WTC11 (cell line): ENCODE measurements at regions not wholly inside any gene's neighbourhood (a gene's known extent, or its start where the extent isn't known, plus 50 kb on each side); places are given as distances from the start of the nearest gene placed in this dataset.

Source experiments
- ATAC-seq: fragments of 200-7000 bp; cut with Tn5 transposase; 2 replicates; pipeline ENCODE4 v1.10.0; 2021; ENCODE audit warnings: mild to moderate bottlenecking, moderate library complexity
- CTCF ChIA-PET: fragments of 300-600 bp; sonication (Branson Sonifier 250); formaldehyde crosslinking; loops from one replicate; lab custom pipeline; 2021; ENCODE audit warnings: antibody characterized with exemption; lab: Charles Lee
- POLR2A ChIA-PET: fragments of 350-600 bp; sonication (Branson Sonifier 250); formaldehyde crosslinking; loops from one replicate; lab custom pipeline; 2021; ENCODE audit warnings: antibody characterized with exemption; lab: Charles Lee
- DNase-seq: peaks from one replicate; pipeline ENCODE4 v3.0.0; 2021; ENCODE audit warnings: low spot score
- H3K27ac Mint-ChIP-seq: 2 replicates; pipeline ENCODE4 v1.8.0; 2021; ENCODE audit warnings: mixed read lengths
- H3K27me3 Mint-ChIP-seq: 2 replicates; pipeline ENCODE4 v1.8.0; 2021; ENCODE audit warnings: low read depth, mild to moderate bottlenecking, moderate library complexity, mixed read lengths
- H3K36me3 Mint-ChIP-seq: 2 replicates; pipeline ENCODE4 v1.8.0; 2021; ENCODE audit warnings: mixed read lengths
- H3K4me1 Mint-ChIP-seq: 2 replicates; pipeline ENCODE4 v1.8.0; 2022; ENCODE audit warnings: mixed read lengths
- H3K4me3 Mint-ChIP-seq: 2 replicates; pipeline ENCODE4 v1.8.0; 2021; ENCODE audit warnings: mild to moderate bottlenecking, moderate library complexity, mixed read lengths
- H3K9me3 Mint-ChIP-seq: 2 replicates; pipeline ENCODE4 v1.8.0; 2021; ENCODE audit warnings: mixed read lengths
- ATF6 ChIP-seq: sonication (generic); formaldehyde crosslinking; IDR thresholded peaks from 2 replicates; pipeline ENCODE4 v1.8.1; 2023; ENCODE audit warnings: mild to moderate bottlenecking, missing genetic modification reagents
- CREM ChIP-seq: sonication (generic); formaldehyde crosslinking; IDR thresholded peaks from 2 replicates; pipeline ENCODE4 v1.8.1; 2022; ENCODE audit warnings: mild to moderate bottlenecking, missing genetic modification reagents, moderate library complexity
- ETV6 ChIP-seq: sonication (generic); formaldehyde crosslinking; IDR thresholded peaks from 2 replicates; pipeline ENCODE4 v1.8.1; 2022; ENCODE audit warnings: mild to moderate bottlenecking, missing genetic modification reagents
- GABPB1 ChIP-seq: sonication (generic); formaldehyde crosslinking; IDR thresholded peaks from 2 replicates; pipeline ENCODE4 v1.8.1; 2023; ENCODE audit warnings: mild to moderate bottlenecking, missing genetic modification reagents
- GTF2I ChIP-seq: fragments of 250-450 bp; sonication (Bioruptor Pico); conservative IDR thresholded peaks from 2 replicates; pipeline ENCODE4 v1.4.0; 2021; ENCODE audit warnings: mild to moderate bottlenecking
- IRF2 ChIP-seq: sonication (generic); formaldehyde crosslinking; IDR thresholded peaks from 2 replicates; pipeline ENCODE4 v1.8.0; 2022; ENCODE audit warnings: low read depth, missing genetic modification reagents, borderline replicate concordance
- MXD4 ChIP-seq: fragments of 250-450 bp; sonication (Bioruptor Pico); IDR thresholded peaks from 2 replicates; pipeline ENCODE4 v1.8.0; 2021; ENCODE audit warnings: mild to moderate bottlenecking, moderate library complexity, borderline replicate concordance
- NR2C2 ChIP-seq: sonication (generic); formaldehyde crosslinking; IDR thresholded peaks from 2 replicates; pipeline ENCODE4 v1.8.0; 2022; ENCODE audit warnings: mild to moderate bottlenecking, missing genetic modification reagents
- OVOL2 ChIP-seq: fragments of 250-450 bp; sonication (Bioruptor Pico); IDR thresholded peaks from 2 replicates; pipeline ENCODE4 v1.9.0; 2021; ENCODE audit warnings: mild to moderate bottlenecking, borderline replicate concordance
- PRRX2 ChIP-seq: fragments of 250-450 bp; sonication (Bioruptor Pico); IDR thresholded peaks from 2 replicates; pipeline ENCODE4 v1.8.0; 2021; ENCODE audit warnings: mild to moderate bottlenecking
- RORB ChIP-seq: fragments of 250-450 bp; sonication (Bioruptor Pico); IDR thresholded peaks from 2 replicates; pipeline ENCODE4 v1.9.0; 2021; ENCODE audit warnings: mild to moderate bottlenecking
- TEAD1 ChIP-seq: sonication (generic); formaldehyde crosslinking; IDR thresholded peaks from 2 replicates; pipeline ENCODE4 v1.8.0; 2022; ENCODE audit warnings: mild to moderate bottlenecking, missing genetic modification reagents
- TEAD4 ChIP-seq: sonication (generic); formaldehyde crosslinking; IDR thresholded peaks from 2 replicates; pipeline ENCODE4 v1.8.0; 2022; ENCODE audit warnings: mild to moderate bottlenecking, missing genetic modification reagents
- ZBTB21 ChIP-seq: sonication (generic); formaldehyde crosslinking; IDR thresholded peaks from 2 replicates; pipeline ENCODE4 v1.8.1; 2023; ENCODE audit warnings: mild to moderate bottlenecking, missing genetic modification reagents, borderline replicate concordance
- ZBTB43 ChIP-seq: sonication (generic); formaldehyde crosslinking; IDR thresholded peaks from 2 replicates; pipeline ENCODE4 v1.8.1; 2023; ENCODE audit warnings: mild to moderate bottlenecking, missing genetic modification reagents
- ZMAT4 ChIP-seq: fragments of 250-450 bp; sonication (Bioruptor Pico); IDR thresholded peaks from 2 replicates; pipeline ENCODE4 v1.9.0; 2021; ENCODE audit warnings: mild to moderate bottlenecking
- ZNF232 ChIP-seq: sonication (generic); formaldehyde crosslinking; IDR thresholded peaks from 2 replicates; pipeline ENCODE4 v1.8.0; 2022; ENCODE audit warnings: mild to moderate bottlenecking, missing genetic modification reagents
- ZNF263 ChIP-seq: sonication (generic); formaldehyde crosslinking; IDR thresholded peaks from 2 replicates; pipeline ENCODE4 v1.8.1; 2022; ENCODE audit warnings: low read depth, mild to moderate bottlenecking, moderate library complexity, missing genetic modification reagents
- ZNF317 ChIP-seq: sonication (generic); formaldehyde crosslinking; IDR thresholded peaks from 2 replicates; pipeline ENCODE4 v1.8.1; 2023; ENCODE audit warnings: low read depth, mild to moderate bottlenecking, moderate library complexity, missing genetic modification reagents, borderline replicate concordance
- ZNF396 ChIP-seq: fragments of 250-450 bp; sonication (Bioruptor Pico); IDR thresholded peaks from 2 replicates; pipeline ENCODE4 v1.8.0; 2021; ENCODE audit warnings: mild to moderate bottlenecking, moderate library complexity, borderline replicate concordance
- ZNF512 ChIP-seq: sonication (generic); formaldehyde crosslinking; IDR thresholded peaks from 2 replicates; pipeline ENCODE4 v1.8.1; 2022; ENCODE audit warnings: missing genetic modification reagents, borderline replicate concordance

GRCh38 chr20:22773344-22773743, 189.0 kb upstream of the FOXA2 start:
- H3K4me3 Mint-ChIP-seq: no peak overlapping the region
- ATAC-seq: no peak
- no peak for TF ChIP-seq ZNF317
- no peak for TF ChIP-seq ZNF263 (CRISPR knock-in tag)
- TF ChIP-seq TEAD4: no peak
- no peak for TF ChIP-seq ZNF512 (CRISPR knock-in tag)
- TF ChIP-seq RORB (CRISPR knock-in tag): no peak
- no peak for TF ChIP-seq MXD4 (CRISPR knock-in tag)
- no peak for TF ChIP-seq ZBTB21 (CRISPR knock-in tag)
- no peak for TF ChIP-seq ZBTB43 (CRISPR knock-in tag)
- no peak for TF ChIP-seq OVOL2 (CRISPR knock-in tag)
- TF ChIP-seq ZNF396: no peak
- TF ChIP-seq GTF2I: no peak
- no peak for TF ChIP-seq ETV6 (CRISPR knock-in tag)
- TF ChIP-seq ATF6: no peak
- no peak for TF ChIP-seq NR2C2 (CRISPR knock-in tag)
- no peak for TF ChIP-seq CREM (CRISPR knock-in tag)
- no peak for TF ChIP-seq GABPB1 (CRISPR knock-in tag)
- no peak for TF ChIP-seq ZMAT4 (CRISPR knock-in tag)
- TF ChIP-seq ZNF232: no peak
- no peak for TF ChIP-seq PRRX2 (CRISPR knock-in tag)
- TF ChIP-seq, all 79 proteins: peak for 0
- DNase-seq: no peak
- H3K27me3 Mint-ChIP-seq: no peaks in the 10 kb centered on the region; the same call in 1 of the 2 replicates
- H3K27ac Mint-ChIP-seq: no peak overlapping the region
- no peaks in the 10 kb centered on the region for H3K36me3 Mint-ChIP-seq
- CTCF ChIA-PET: no interaction called here
- 0 out of 2 replicates have a peak, but pooled peaks cover 6% of the 10 kb centered on the region for H3K4me1 Mint-ChIP-seq
- POLR2A ChIA-PET: no interaction called here
- H3K9me3 Mint-ChIP-seq: peaks cover 21% of the 10 kb centered on the region

- ATAC-seq (no peak), DNase-seq (no peak)
- no peak overlapping the region for H3K27ac Mint-ChIP-seq
- ChIA-PET POLR2A (no interaction called here), CTCF (no interaction called here)
- no peak overlapping the region for H3K4me3 Mint-ChIP-seq
- 0 out of 2 replicates have a peak, but pooled peaks cover 2% of the 10 kb centered on the region for H3K4me1 Mint-ChIP-seq
- H3K9me3 Mint-ChIP-seq: peaks cover 21% of the 10 kb centered on the region
- TF ChIP-seq ETV6 (CRISPR knock-in tag) (no peak), IRF2 (CRISPR knock-in tag) (no peak), GABPB1 (CRISPR knock-in tag) (no peak), GTF2I (no peak), ZBTB43 (CRISPR knock-in tag) (no peak), TEAD1 (no peak)
- H3K27me3 Mint-ChIP-seq: no peaks in the 10 kb centered on the region; the same call in 1 of the 2 replicates
- H3K36me3 Mint-ChIP-seq: no peaks in the 10 kb centered on the region
Observed at GRCh38 chr20:22775256-22775655, 190.9 kb upstream of the FOXA2 start.
